ENCODE measurements at regions not wholly inside any gene's neighbourhood (a gene's known extent, or its start where the extent isn't known, plus 50 kb on each side); places are given as distances from the start of the nearest gene placed in this dataset.

DNA sequence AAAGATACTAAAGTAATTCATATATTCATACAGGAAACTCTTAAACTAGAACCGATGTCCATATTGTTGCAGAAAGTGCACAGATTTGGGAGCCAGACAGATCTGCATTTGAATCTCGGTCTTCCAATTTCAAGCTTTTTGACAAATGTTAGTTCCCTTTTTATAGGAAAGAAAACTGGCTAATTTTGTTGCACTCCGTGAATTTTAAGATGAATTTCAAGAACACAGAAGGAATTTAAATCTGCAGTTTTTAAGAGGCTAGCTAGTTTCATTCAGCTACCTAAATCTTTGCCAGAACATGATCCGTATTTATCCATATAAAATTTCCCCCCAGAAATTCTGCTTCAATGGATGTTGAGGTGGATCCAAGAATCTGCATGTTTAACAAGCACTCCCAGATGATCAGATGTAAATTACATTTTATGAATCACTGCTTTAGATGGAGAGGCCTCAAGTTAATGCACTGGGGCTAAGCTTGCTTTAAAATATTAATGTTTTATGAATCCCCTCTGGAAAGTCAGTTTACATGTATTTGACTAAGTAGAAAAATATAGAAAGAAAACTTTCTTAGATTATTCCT is 1296.3 kb upstream of the CADM2 start:
- 81 to 88% methylated on average over 3 to 4 of the region's 4 CpGs for WGBS, 2 experiments (ENCODE audit: insufficient coverage in 1 of 2, insufficient read length in 1 of 2)
- no peak overlapping the region for H3K27ac ChIP-seq (ENCODE audit: low read depth, low read length)
- H3K4me1 Mint-ChIP-seq, result no peaks in the 10 kb centered on the region

DNA sequence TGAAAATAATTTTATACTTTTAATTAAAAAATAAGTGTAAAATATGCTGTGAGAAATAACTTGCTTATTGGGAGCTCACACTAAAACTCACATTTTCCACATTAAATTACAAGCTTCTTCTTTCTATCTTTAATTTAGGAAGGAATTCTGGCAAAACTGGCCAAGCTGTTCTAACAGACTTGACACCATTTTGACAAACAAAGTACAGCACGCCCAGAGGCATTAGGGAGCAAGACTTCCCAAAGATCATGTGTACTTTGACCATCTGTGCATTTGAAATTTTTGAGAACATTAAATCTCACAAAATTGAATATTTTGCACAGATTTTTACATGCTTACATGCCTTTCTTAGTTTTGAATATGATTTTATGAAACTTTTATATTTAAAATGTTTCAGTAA is 1288.4 kb upstream of the CADM2 start:
- Mint-ChIP-seq H3K27ac (no peak overlapping the region), H3K4me1 (no peaks in the 10 kb centered on the region), H3K9me3 (no peaks in the 10 kb centered on the region), H3K36me3 (ENCODE audit: low read depth) (no peaks in the 10 kb centered on the region), H3K27me3 (ENCODE audit: insufficient read depth) (no peaks in the 10 kb centered on the region), H3K4me3 (no peak overlapping the region)
- H3K9me3 ChIP-seq (ENCODE audit: control insufficient read depth, low read length), result no peaks in the 10 kb centered on the region
- TF ChIP-seq, protein P1, sequence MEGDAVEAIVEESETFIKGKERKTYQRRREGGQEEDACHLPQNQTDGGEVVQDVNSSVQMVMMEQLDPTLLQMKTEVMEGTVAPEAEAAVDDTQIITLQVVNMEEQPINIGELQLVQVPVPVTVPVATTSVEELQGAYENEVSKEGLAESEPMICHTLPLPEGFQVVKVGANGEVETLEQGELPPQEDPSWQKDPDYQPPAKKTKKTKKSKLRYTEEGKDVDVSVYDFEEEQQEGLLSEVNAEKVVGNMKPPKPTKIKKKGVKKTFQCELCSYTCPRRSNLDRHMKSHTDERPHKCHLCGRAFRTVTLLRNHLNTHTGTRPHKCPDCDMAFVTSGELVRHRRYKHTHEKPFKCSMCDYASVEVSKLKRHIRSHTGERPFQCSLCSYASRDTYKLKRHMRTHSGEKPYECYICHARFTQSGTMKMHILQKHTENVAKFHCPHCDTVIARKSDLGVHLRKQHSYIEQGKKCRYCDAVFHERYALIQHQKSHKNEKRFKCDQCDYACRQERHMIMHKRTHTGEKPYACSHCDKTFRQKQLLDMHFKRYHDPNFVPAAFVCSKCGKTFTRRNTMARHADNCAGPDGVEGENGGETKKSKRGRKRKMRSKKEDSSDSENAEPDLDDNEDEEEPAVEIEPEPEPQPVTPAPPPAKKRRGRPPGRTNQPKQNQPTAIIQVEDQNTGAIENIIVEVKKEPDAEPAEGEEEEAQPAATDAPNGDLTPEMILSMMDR (conservative IDR thresholded peaks at IDR 0.05), result no peak
- no peaks in the 10 kb centered on the region for H3K27me3 ChIP-seq (ENCODE audit: control insufficient read depth, insufficient read depth, low read length, poor library complexity, severe bottlenecking)
- H3K4me1 ChIP-seq (ENCODE audit: control insufficient read depth, insufficient read depth, low read length), result no peaks in the 10 kb centered on the region
- H3K9ac ChIP-seq (ENCODE audit: extremely low read depth, low read length, poor library complexity, severe bottlenecking), result no peak overlapping the region
- H3K27ac ChIP-seq (ENCODE audit: low read depth, low read length), result no peak overlapping the region
- no peak overlapping the region for H3K4me3 ChIP-seq (ENCODE audit: low read length)
- 94% methylated on average over 1 of the region's 1 CpG; no CpG with 5 or more reads in 1 of the 2 experiments for WGBS, 2 experiments (ENCODE audit: insufficient coverage in 1 of 2, insufficient read length in 1 of 2)
- DNase-seq, result no peak
- no peaks in the 10 kb centered on the region for H3K36me3 ChIP-seq (ENCODE audit: control insufficient read depth, insufficient read depth, low read length)

More for the DNA sequence above, 1296.3 kb upstream of the CADM2 start:
- H3K9me3 Mint-ChIP-seq, result no peaks in the 10 kb centered on the region
- no peak for DNase-seq
- Histone ChIP-seq H3K27me3 (ENCODE audit: control insufficient read depth, insufficient read depth, low read length, poor library complexity, severe bottlenecking) (no peaks in the 10 kb centered on the region), H3K9ac (ENCODE audit: extremely low read depth, low read length, poor library complexity, severe bottlenecking) (no peak overlapping the region), H3K4me1 (ENCODE audit: control insufficient read depth, insufficient read depth, low read length) (no peaks in the 10 kb centered on the region), H3K9me3 (ENCODE audit: control insufficient read depth, low read length) (no peaks in the 10 kb centered on the region), H3K4me3 (ENCODE audit: low read length) (no peak overlapping the region), H3K36me3 (ENCODE audit: control insufficient read depth, insufficient read depth, low read length) (no peaks in the 10 kb centered on the region)
- TF ChIP-seq, protein P1 (conservative IDR thresholded peaks at IDR 0.05), result no peak
- no peaks in the 10 kb centered on the region for H3K36me3 Mint-ChIP-seq (ENCODE audit: low read depth)
- H3K27me3 Mint-ChIP-seq (ENCODE audit: insufficient read depth), result no peaks in the 10 kb centered on the region
- no peak overlapping the region for H3K27ac Mint-ChIP-seq
- no peak overlapping the region for H3K4me3 Mint-ChIP-seq

DNA sequence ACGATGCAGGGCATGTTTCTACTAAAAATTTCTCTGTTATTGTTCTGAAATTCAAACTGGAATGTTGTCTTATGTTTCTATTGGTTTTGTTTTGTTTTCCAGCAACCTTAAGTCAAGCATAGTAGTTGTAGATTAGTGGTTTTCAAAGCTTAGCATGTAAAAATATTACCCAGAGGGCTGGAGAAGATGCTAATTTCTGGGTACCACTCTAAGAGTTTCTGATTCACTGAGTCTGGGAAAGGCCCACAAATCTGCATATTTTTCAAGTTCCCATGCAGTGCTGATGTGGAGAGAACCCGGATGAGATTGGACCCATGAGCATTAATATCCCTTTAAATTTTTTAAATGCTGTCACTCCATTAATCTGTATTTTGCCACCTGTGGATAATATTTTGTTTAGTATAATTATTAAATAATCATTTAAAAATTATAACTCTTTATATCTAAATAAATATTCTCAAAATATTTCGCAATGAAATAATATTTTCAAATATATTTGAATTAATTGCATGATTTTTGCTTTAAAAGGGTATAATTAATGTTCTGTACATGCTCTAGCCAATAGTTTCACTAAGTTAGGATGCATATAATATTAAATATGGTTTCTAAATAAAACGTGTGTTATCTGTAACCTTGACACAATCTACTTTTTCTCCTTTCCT is 1274.7 kb upstream of the CADM2 start:
- no peaks in the 10 kb centered on the region for H3K36me3 ChIP-seq (ENCODE audit: control insufficient read depth, insufficient read depth, low read length)
- H3K4me1 ChIP-seq (ENCODE audit: control insufficient read depth, insufficient read depth, low read length), result peaks cover 4% of the 10 kb centered on the region
- H3K9ac ChIP-seq (ENCODE audit: extremely low read depth, low read length, poor library complexity, severe bottlenecking), result no peak overlapping the region
- Mint-ChIP-seq H3K9me3 (peaks cover 10% of the 10 kb centered on the region), H3K36me3 (ENCODE audit: low read depth) (no peaks in the 10 kb centered on the region), H3K4me1 (peaks cover 11% of the 10 kb centered on the region), H3K27ac (no peak overlapping the region), H3K4me3 (no peak overlapping the region), H3K27me3 (ENCODE audit: insufficient read depth) (no peaks in the 10 kb centered on the region)
- H3K27me3 ChIP-seq (ENCODE audit: control insufficient read depth, insufficient read depth, low read length, poor library complexity, severe bottlenecking), result no peaks in the 10 kb centered on the region
- no peak for DNase-seq
- H3K27ac ChIP-seq (ENCODE audit: low read depth, low read length), result no peak overlapping the region
- H3K4me3 ChIP-seq (ENCODE audit: low read length), result no peak overlapping the region
- TF ChIP-seq, protein P1 (conservative IDR thresholded peaks at IDR 0.05), result no peak
- H3K9me3 ChIP-seq (ENCODE audit: control insufficient read depth, low read length), result peaks cover 7% of the 10 kb centered on the region
- 81 to 100% methylated on average over 1 to 3 of the region's 4 CpGs for WGBS, 2 experiments (ENCODE audit: insufficient coverage in 1 of 2, insufficient read length in 1 of 2)
